ENCODE measurements at regions not wholly inside any gene's neighbourhood (a gene's known extent, or its start where the extent isn't known, plus 50 kb on each side); places are given as distances from the start of the nearest gene placed in this dataset.

DNA sequence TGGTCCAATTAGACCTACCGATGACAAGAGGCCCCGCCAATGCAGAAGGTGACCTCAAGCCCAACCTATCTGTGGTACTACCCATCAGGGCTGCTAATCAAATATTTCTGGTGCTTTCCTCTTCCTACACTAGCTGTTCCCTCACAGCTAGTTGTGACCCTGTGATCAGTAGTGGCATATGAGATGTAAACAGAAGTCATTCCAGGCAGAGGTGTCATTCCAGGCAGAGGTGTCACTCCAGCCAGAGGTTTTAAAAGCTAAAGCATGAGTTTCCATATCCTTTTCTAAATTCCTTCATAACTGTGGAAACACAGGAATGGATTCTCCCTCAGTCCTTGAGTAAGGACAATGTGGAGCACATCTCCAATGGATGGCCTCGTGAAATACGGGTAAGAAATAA, 110.9 kb upstream of the DNAJC10 start:
- DNase-seq (ENCODE audit: extremely low read depth in 1 of 4, low spot score in 3 of 4): no peak
- no peaks in the 10 kb centered on the region for H3K9me1 ChIP-seq (ENCODE audit: control insufficient read depth, insufficient read depth, low read length)
- intact Hi-C loops (cut with micrococcal nuclease) (no loop called here), in situ Hi-C loops (cut with MboI) (no loop called here)
- no peak overlapping the region for H3K4me3 ChIP-seq
- no peak for FAIRE-seq
- H3K9ac ChIP-seq (ENCODE audit: insufficient read depth in 1 of 2, low read depth in 2 of 2, low read length in 2 of 2): no peak overlapping the region
- no peaks in the 10 kb centered on the region for H3K79me2 ChIP-seq (ENCODE audit: control insufficient read depth, insufficient read depth, low read length)
- no peaks in the 10 kb centered on the region for H3K36me3 ChIP-seq (ENCODE audit: control insufficient read depth, insufficient read depth, low read length)
- peaks cover 0 to 7% of the 10 kb centered on the region in 2 experiments; a peak in 1 of 5 replicates for H3K4me1 ChIP-seq (replicated peaks in 1 of 2; ENCODE audit: control insufficient read depth in 2 of 2, insufficient read depth in 2 of 2, low read length in 2 of 2)
- ChIA-PET POLR2A (interaction anchor here (0.7 to 1.5 kb wide), 2 partner anchors 10 to 27 kb away, joined by 3 to 5 read pairs; no protein-coding TSS in a partner anchor), CTCF (ENCODE audit: low intra/inter-chr PET ratio) (no interaction called here)
- H4K20me1 ChIP-seq (replicated peaks; ENCODE audit: control insufficient read depth, insufficient read depth, low read length): no peaks in the 10 kb centered on the region
- no peaks in the 10 kb centered on the region for H3K9me3 ChIP-seq (replicated peaks; ENCODE audit: control insufficient read depth, insufficient read depth, low read depth, low read length)
- H3K27me3 ChIP-seq (ENCODE audit: control insufficient read depth in 2 of 2, insufficient read depth in 2 of 2, low read length in 2 of 2): no peaks in the 10 kb centered on the region
- no TSS peak for BruUV-seq (replicated peaks)
- 14% methylated on average over 4 of the region's 4 CpGs for WGBS (ENCODE audit: insufficient coverage, low coverage, missing lambda C conversion rate)
- no peak overlapping the region for H3K4me2 ChIP-seq (ENCODE audit: insufficient read depth, low read length)
- ATAC-seq: no peak
- H3K27ac ChIP-seq (ENCODE audit: extremely low read depth, low read depth, low read length): no peak overlapping the region
- no peak overlapping the region for H2AFZ ChIP-seq (ENCODE audit: low read depth, low read length)
- no peak for TF ChIP-seq DACH1 (IDR thresholded peaks at IDR 0.05; ENCODE audit: partially characterized antibody)
- no peak for TF ChIP-seq KAT7 (CRISPR knock-in tag; IDR thresholded peaks at IDR 0.05; ENCODE audit: borderline replicate concordance)
- no peak for TF ChIP-seq NFXL1 (CRISPR knock-in tag; IDR thresholded peaks at IDR 0.05)
- no peak for TF ChIP-seq ZNF324 (CRISPR knock-in tag; IDR thresholded peaks at IDR 0.05)
- TF ChIP-seq, protein P1, sequence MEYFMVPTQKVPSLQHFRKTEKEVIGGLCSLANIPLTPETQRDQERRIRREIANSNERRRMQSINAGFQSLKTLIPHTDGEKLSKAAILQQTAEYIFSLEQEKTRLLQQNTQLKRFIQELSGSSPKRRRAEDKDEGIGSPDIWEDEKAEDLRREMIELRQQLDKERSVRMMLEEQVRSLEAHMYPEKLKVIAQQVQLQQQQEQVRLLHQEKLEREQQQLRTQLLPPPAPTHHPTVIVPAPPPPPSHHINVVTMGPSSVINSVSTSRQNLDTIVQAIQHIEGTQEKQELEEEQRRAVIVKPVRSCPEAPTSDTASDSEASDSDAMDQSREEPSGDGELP (CRISPR knock-in tag; IDR thresholded peaks at IDR 0.05; ENCODE audit: borderline replicate concordance): no peak
- TF ChIP-seq ZKSCAN3 (CRISPR knock-in tag; IDR thresholded peaks at IDR 0.05): no peak
- TF ChIP-seq, protein P2, sequence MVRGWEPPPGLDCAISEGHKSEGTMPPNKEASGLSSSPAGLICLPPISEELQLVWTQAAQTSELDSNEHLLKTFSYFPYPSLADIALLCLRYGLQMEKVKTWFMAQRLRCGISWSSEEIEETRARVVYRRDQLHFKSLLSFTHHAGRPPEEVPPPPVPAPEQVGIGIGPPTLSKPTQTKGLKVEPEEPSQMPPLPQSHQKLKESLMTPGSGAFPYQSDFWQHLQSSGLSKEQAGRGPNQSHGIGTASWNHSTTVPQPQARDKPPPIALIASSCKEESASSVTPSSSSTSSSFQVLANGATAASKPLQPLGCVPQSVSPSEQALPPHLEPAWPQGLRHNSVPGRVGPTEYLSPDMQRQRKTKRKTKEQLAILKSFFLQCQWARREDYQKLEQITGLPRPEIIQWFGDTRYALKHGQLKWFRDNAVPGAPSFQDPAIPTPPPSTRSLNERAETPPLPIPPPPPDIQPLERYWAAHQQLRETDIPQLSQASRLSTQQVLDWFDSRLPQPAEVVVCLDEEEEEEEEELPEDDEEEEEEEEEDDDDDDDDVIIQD (CRISPR knock-in tag; IDR thresholded peaks at IDR 0.05): no peak
- no peak for TF ChIP-seq HMGN3 (IDR thresholded peaks at IDR 0.05; ENCODE audit: borderline replicate concordance, extremely low read depth, insufficient read length, low read depth, low read length)
- no peak for TF ChIP-seq PHB (CRISPR knock-in tag; IDR thresholded peaks at IDR 0.05)
- TF ChIP-seq ZNF445 (CRISPR knock-in tag; IDR thresholded peaks at IDR 0.05; ENCODE audit: low read depth): no peak
- TF ChIP-seq HDAC3 (IDR thresholded peaks at IDR 0.05; ENCODE audit: borderline replicate concordance, partially characterized antibody): no peak
- no peak for TF ChIP-seq NR2C2 (CRISPR knock-in tag; IDR thresholded peaks at IDR 0.05)
- no peak for TF ChIP-seq NR2C2 (tag; IDR thresholded peaks at IDR 0.05)
- TF ChIP-seq, protein P3, sequence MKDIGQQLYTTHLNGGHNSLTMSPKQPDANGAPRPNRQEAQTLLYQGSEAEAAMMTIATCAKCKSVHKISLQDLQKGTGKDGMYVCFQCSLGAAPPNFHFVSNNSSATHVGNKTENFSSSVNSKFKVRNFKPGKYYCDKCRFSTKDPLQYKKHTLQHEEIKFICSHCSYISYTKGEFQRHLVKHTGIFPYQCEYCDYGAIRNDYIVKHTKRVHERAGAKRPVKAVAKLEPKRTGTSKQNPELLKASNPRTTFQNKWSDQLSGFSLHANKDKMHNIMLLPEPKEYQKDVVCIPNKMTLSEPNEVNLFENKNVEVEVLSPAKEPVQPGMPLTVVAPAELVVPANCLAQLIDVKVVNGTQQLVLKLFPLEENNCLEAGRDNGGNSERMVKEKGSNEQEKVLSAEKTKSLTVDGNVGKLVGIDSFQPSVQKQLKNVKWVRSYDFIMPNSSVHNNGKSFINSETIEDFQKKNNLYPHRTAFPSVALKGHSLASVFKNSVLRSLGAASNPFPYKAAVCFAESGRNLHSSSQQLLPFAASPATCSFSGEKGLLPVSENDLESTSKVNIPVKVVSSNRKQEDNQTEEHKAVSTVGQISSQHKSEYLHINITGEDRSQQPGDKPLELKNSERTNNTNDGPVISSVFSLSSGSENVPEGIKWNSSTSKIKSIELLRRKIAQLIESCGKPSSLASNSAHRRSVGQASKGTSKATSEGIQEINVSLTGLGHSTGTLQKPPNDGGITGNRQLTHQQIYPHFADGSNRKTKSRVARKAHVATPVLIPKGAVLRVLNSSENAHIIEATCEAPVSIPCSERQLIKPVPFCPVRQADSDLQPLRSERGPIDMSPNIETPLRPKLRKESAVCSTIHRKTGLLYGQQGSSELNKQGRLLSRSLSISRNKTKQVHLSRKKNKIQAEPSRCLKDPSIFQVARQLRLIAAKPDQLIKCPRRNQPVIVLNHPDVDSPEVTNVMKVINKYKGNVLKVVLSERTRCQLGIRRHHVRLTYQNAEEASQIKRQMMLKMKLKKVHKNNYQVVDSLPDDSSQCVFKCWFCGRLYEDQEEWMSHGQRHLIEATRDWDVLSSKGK (CRISPR knock-in tag; IDR thresholded peaks at IDR 0.05): no peak
- TF ChIP-seq, protein P4, sequence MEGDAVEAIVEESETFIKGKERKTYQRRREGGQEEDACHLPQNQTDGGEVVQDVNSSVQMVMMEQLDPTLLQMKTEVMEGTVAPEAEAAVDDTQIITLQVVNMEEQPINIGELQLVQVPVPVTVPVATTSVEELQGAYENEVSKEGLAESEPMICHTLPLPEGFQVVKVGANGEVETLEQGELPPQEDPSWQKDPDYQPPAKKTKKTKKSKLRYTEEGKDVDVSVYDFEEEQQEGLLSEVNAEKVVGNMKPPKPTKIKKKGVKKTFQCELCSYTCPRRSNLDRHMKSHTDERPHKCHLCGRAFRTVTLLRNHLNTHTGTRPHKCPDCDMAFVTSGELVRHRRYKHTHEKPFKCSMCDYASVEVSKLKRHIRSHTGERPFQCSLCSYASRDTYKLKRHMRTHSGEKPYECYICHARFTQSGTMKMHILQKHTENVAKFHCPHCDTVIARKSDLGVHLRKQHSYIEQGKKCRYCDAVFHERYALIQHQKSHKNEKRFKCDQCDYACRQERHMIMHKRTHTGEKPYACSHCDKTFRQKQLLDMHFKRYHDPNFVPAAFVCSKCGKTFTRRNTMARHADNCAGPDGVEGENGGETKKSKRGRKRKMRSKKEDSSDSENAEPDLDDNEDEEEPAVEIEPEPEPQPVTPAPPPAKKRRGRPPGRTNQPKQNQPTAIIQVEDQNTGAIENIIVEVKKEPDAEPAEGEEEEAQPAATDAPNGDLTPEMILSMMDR (IDR thresholded peaks at IDR 0.05 in 2 of 3, conservative IDR thresholded peaks at IDR 0.05 in 1 of 3; ENCODE audit: insufficient read depth in 2 of 3, low read depth in 1 of 3, low read length in 3 of 3): no peak
- no peak for TF ChIP-seq EGR1 (conservative IDR thresholded peaks at IDR 0.05)
- no peak for TF ChIP-seq STAT5A (IDR thresholded peaks at IDR 0.05; ENCODE audit: borderline replicate concordance, low read length)

All from K562 (cell line).